ENCODE measurements at regions not wholly inside any gene's neighbourhood (a gene's known extent, or its start where the extent isn't known, plus 50 kb on each side); places are given as distances from the start of the nearest gene placed in this dataset.

- DNase-seq = no peak
Observed at GRCh38 chr9:86764221-86764624, 183.1 kb downstream of the GAS1 start.

GRCh38 chr9:86763791-86764190 is 183.5 kb downstream of the GAS1 start:
- DNase-seq = no peak

GRCh38 chr9:86757382-86757720 is 190.0 kb downstream of the GAS1 start:
- DNase-seq = no peak

DNA sequence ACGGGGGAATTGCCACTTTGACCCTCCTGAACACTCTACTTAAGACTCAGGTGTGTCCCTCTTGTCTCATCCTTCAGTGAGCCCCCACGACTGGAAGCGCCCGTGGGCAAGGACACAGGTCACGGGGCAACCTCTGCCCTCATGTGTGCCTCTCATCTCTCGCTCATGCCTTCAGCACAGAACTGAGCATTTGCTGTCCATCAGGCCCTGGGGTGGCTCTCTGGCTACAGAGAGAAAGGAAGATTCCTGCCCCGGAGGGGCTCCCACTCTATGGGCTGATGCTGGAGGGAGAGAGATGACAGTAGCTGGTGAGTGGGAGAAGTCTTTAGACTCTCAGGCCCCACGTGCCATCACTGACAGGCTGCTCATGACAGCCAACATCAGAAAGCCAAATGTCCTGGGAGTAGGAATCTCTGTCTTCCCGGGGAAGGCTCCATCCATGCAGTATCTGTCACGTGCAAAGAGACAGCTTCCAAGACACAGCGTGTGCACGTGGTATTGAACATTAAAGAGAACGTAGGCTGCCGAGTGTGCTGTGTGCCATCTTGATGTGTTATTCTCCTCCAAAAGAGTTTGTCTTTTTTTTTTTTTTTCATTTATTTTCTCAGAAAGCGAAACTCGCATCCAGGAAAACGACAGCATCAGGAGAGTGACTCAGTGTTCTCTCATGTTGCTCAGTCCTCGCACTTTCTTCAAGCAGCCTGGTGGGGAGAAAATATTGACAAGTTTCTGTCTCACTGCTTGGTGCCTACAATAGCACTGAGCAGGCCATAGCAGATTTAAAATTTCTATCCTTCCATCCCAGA is 190.5 kb downstream of the GAS1 start:
- no peak for DNase-seq

DNA sequence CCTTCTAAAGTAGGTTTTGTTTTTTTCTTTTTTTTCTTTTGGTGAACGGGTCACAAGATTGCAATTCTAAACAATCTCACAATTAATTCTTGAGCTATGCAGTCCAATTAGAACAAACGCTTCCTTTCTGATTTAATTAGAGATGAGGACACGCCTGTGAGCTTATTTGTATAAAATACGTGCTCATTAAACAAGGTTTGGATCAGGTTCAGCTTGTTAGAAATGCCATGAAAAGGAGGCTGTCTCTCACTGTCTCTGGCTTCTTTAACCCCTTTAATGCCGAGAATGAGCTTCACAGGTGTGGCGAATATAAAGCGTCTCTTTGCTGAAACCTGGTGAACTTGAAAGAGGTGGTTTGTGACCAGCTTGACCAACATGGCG is 191.8 kb downstream of the GAS1 start:
- DNase-seq = no peak

- DNase-seq = peak; percentile 31 to 40
Observed at GRCh38 chr9:86754581-86755560, 192.4 kb downstream of the GAS1 start.

GRCh38 chr9:86753836-86754235 is 193.5 kb downstream of the GAS1 start:
- DNase-seq = no peak

DNA sequence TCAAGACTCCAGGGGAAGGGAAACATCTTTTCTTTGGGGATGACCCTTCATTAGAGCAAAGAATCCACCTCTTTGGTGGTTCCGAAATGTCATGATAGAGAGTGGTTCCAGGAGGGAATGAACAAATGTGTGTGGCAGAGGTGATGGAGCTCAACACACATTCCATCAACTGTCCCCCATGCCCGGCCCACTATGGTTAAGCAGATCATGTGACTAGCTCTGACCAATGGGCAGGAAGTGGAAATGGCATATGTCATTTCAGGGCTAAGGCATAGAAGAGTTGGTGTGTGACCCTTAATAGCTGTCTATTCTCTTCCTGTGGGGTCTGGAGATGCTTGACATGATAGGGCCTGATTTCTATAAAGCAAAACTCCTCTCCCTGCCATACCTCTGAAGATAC is 194.6 kb downstream of the GAS1 start:
- no peak for DNase-seq

DNA sequence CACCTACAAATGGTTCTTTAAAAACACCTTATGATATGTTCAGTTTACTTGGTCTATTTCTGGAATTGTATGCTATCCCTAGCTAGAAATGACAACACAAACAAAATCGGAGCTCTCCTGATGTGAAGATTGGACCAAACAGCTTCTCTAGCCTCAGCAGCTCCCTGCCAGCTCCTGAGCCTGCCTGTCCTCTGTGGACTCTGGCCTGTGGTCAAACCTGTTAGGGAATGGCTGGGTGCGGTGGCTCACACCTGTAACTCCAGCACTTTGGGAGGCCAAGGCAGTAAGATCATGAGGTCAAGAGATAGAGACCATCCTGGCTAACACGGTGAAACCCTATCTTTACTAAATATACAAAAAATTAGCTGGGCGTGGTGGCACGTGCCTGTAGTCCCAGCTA is 195.3 kb downstream of the GAS1 start:
- DNase-seq = no peak

DNA sequence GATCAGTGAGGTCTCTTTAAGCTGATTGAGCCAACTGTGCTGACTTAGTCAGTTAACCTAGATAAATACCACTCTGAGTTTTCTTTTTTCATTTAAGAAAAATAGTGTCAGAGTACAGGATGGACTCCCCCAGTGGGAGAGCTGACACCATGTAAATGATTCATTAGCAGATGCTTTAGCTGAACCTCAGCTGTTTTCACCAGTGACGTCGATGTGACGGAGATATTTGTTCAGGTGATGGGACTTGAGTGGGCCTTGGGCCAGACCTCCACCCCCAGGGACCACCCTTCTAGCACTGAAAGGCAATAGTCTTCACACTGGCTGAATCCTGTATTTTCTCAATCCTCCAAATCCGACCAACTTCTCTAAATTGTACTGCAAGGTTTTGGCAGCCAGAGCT is 196.1 kb downstream of the GAS1 start:
- no peak for DNase-seq

GRCh38 chr9:86749894-86750255 is 197.4 kb downstream of the GAS1 start:
- DNase-seq = peak; percentile 36 to 48

- DNase-seq = peak; percentile 25 to 28
Observed at GRCh38 chr9:86749161-86749893, 198.0 kb downstream of the GAS1 start.

- no peak for DNase-seq
Observed at GRCh38 chr9:86747711-86748110, 199.6 kb downstream of the GAS1 start.

GRCh38 chr9:86741311-86742208 is 205.7 kb downstream of the GAS1 start:
- DNase-seq = no peak

DNA sequence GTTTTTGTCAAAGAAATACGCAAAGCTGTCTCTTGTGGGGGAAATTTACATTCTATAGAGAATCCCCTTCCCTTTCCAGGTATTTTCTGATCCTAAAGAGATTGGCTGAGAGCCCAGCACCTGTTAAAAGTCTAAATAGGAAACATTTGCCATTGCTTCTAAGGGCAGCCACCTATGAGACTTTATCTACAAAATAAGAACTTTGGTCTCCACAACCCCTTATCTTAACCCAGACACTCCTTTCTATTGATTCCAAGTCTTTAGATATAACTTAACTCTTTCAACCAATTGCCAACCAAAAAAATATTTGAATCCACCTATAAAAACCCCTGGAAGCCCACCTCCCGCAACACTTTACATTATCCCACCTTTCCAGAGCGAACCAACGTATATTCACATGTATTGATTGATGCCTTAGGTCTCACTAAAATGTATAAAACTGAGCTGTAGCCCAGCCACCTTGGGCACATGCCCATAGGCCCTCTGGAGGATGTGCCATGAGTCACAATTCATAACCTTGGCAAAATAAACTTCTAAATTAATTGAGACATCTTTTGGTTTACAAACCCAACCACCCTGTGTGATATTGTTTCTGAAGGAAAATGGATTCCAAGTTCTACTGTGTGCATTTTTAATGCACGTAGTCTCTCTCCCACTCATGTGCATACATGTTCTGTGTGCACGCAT is 211.4 kb downstream of the GAS1 start:
- no peak for DNase-seq

DNA sequence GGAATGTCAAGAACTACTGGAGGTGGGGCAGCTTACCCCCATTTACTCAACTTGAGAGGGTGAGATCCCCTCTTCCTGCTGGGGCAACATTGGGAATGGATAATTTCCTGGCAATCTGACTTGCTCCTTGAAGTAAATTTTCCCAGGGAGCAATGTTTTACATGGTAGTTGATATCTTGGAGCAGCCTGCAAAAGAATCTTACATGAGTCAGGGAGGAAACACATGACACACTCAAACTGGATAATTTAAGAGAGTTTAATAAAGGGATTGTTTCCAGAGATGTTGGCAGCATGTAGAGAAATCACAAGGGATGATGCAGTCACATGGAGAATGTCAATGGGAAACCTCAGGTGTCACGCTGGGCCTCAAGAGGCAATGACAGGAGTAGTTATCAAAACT is 212.5 kb downstream of the GAS1 start:
- DNase-seq = no peak

DNA sequence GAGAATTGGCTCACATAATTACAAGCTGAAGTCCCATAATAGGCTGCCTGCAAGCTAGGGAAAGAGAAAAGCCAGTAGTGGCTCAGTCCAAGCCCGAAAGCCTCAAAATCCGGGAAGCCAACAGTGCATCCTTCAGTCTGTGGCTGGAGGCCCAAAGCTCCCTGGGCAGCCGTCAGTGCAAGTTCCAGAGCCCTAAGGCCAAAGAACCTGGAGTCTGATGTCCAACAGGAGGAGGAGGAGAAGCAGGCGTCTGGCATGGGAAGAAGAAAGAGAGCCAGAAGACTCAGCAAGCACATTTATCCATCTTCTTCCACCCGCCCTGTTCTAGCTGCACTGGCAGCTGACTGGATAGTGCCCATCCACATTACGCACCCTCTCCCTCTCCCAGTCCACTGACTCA is 213.4 kb downstream of the GAS1 start:
- no peak for DNase-seq

- no peak for DNase-seq
Observed at GRCh38 chr9:86732514-86733171, 214.7 kb downstream of the GAS1 start.

DNA sequence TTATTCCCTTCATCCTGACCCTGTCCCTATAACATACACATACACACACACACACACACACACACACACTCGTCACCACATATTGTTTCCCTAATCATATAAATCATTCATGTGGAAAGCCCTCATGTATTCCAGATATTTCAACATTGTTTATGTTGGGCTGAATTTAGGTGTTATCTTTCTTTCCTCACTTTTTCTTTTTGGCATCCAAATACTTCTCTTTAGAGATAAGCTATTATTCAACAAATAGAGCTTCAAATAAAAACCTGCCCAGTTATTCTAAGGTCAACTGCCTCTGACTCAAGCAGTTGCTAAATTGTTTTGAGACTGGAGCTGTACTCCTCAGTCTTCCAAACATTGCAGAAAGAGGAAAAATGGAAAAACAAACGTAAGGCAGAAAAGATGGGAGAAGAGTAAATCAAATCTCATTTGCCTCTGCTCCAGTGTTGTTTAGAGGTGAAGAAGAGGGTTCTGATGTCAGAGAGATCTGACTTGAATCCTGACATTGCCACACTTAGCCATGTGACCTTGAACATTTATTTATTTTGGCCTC is 215.7 kb downstream of the GAS1 start:
- peak; percentile 31 to 57 for DNase-seq

Data from right lung (tissue), 2 donors.